Ishikawa (cell line): ENCODE measurements at regions not wholly inside any gene's neighbourhood (a gene's known extent, or its start where the extent isn't known, plus 50 kb on each side); places are given as distances from the start of the nearest gene placed in this dataset.

Experiments
- CEBPB ChIP-seq: IDR thresholded peaks from 2 replicates; pipeline ENCODE4 v1.6.1; 2012
- CREB1 ChIP-seq: IDR thresholded peaks from 2 replicates; pipeline ENCODE4 v1.6.1; 2012; ENCODE audit warnings: low read depth
- EGR1 ChIP-seq: IDR thresholded peaks from 2 replicates; pipeline ENCODE4 v1.6.1; 2012
- EP300 ChIP-seq: IDR thresholded peaks from 2 replicates; pipeline ENCODE4 v1.6.1; 2012; ENCODE audit warnings: borderline replicate concordance
- FOXM1 ChIP-seq: IDR thresholded peaks from 2 replicates; pipeline ENCODE4 v1.6.1; 2012; ENCODE audit warnings: low read depth, borderline replicate concordance
- MAX ChIP-seq: IDR thresholded peaks from 2 replicates; pipeline ENCODE4 v1.6.1; 2012
- NFIC ChIP-seq: IDR thresholded peaks from 2 replicates; pipeline ENCODE4 v1.6.1; 2012
- RAD21 ChIP-seq: IDR thresholded peaks from 2 replicates; pipeline ENCODE4 v1.6.1; 2012; ENCODE audit warnings: low read depth
- TAF1 ChIP-seq: IDR thresholded peaks from 2 replicates; pipeline ENCODE4 v1.6.1; 2012; ENCODE audit warnings: low read depth, mild to moderate bottlenecking
- TCF12 ChIP-seq: IDR thresholded peaks from 2 replicates; pipeline ENCODE4 v1.6.1; 2012; ENCODE audit warnings: low read depth
- TEAD4 ChIP-seq: IDR thresholded peaks from 2 replicates; pipeline ENCODE4 v1.6.1; 2012
- USF1 ChIP-seq: IDR thresholded peaks from 2 replicates; pipeline ENCODE4 v1.6.1; 2012
- YY1 ChIP-seq: IDR thresholded peaks from 2 replicates; pipeline ENCODE4 v1.6.1; 2012; ENCODE audit warnings: low read depth
- ZBTB7A ChIP-seq: IDR thresholded peaks from 2 replicates; pipeline ENCODE4 v1.6.1; 2012; ENCODE audit warnings: low read depth
- TF ChIP-seq, protein P1 (sequence below): IDR thresholded peaks from 2 replicates; pipeline ENCODE4 v1.6.1; 2012; ENCODE audit warnings: low read depth, mild to moderate bottlenecking

GRCh38 chrX:67780694-67781109 is 236.9 kb downstream of the AR start:
- TF ChIP-seq CREB1: no peak
- TF ChIP-seq MAX: no peak
- 0 out of 2 replicates have a peak, but pooled peaks have one; percentile 10 for TF ChIP-seq NFIC
- TF ChIP-seq, protein P1, sequence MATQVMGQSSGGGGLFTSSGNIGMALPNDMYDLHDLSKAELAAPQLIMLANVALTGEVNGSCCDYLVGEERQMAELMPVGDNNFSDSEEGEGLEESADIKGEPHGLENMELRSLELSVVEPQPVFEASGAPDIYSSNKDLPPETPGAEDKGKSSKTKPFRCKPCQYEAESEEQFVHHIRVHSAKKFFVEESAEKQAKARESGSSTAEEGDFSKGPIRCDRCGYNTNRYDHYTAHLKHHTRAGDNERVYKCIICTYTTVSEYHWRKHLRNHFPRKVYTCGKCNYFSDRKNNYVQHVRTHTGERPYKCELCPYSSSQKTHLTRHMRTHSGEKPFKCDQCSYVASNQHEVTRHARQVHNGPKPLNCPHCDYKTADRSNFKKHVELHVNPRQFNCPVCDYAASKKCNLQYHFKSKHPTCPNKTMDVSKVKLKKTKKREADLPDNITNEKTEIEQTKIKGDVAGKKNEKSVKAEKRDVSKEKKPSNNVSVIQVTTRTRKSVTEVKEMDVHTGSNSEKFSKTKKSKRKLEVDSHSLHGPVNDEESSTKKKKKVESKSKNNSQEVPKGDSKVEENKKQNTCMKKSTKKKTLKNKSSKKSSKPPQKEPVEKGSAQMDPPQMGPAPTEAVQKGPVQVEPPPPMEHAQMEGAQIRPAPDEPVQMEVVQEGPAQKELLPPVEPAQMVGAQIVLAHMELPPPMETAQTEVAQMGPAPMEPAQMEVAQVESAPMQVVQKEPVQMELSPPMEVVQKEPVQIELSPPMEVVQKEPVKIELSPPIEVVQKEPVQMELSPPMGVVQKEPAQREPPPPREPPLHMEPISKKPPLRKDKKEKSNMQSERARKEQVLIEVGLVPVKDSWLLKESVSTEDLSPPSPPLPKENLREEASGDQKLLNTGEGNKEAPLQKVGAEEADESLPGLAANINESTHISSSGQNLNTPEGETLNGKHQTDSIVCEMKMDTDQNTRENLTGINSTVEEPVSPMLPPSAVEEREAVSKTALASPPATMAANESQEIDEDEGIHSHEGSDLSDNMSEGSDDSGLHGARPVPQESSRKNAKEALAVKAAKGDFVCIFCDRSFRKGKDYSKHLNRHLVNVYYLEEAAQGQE: no peak

GRCh38 chrX:67781132-67781531 is 237.3 kb downstream of the AR start:
- no peak for TF ChIP-seq EGR1
- TF ChIP-seq MAX: no peak
- TF ChIP-seq ZBTB7A: no peak
- TF ChIP-seq TCF12: no peak
- TF ChIP-seq CREB1: no peak

DNA sequence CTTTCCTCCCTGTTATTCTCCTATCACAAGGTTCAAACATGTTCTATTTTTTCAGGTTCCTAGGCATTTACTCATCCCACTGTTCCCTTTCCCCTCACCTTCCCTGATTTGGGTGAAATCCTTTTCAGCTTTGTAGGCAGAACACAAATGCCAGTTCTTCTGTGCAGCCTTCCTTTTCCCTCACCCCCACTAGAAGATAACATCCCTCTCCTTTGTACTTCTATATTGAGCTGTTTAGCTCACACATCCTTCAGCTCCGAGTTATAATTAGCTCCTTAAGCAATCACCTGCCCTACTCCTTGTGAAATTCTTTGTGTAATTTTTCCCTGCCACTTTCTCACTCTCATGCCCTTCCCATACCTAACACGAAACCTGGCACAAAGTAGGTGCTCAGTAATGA is 240.9 kb downstream of the AR start:
- TF ChIP-seq TEAD4: no peak
- no peak for TF ChIP-seq TCF12
- no peak for TF ChIP-seq ZBTB7A
- no peak for TF ChIP-seq CEBPB
- TF ChIP-seq EP300: no peak
- TF ChIP-seq FOXM1: no peak
- no peak for TF ChIP-seq USF1
- TF ChIP-seq EGR1: no peak
- TF ChIP-seq CREB1: no peak
- no peak for TF ChIP-seq YY1
- no peak for TF ChIP-seq MAX
- TF ChIP-seq NFIC: no peak
- no peak for TF ChIP-seq RAD21
- TF ChIP-seq, protein P1: no peak
- no peak for TF ChIP-seq TAF1

- no peak for TF ChIP-seq EP300
- no peak for TF ChIP-seq EGR1
These were observed 243.4 kb downstream of the AR start for GRCh38 chrX:67787196-67787595.

DNA sequence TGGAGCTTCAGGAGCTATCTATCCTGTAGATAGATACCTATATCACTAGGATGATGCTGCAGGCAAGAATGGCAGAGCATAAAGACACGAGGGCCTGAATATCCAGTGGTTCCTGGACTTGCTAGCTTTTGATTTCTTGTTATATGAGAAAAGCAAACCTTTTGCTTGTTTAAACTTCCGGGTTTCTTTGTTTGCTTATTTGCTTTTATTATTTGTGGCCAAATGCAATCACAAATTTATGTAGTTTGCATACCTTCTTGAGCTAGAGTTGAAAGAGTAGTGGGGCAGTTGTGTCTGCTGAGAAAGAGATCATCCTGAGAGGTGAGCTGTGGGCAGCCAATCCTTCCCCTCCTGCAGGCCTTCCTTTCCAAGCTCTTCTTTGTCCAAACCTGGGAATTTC is 245.7 kb downstream of the AR start:
- TF ChIP-seq YY1 (no peak), EP300 (no peak), TCF12 (no peak), TEAD4 (no peak), USF1 (no peak), FOXM1 (no peak), EGR1 (no peak), TAF1 (no peak), MAX (no peak), CREB1 (no peak), RAD21 (no peak)
- TF ChIP-seq, protein P1: no peak
